Mesenchymal stem cell (in vitro differentiated cells and primary cell): ENCODE measurements at regions not wholly inside any gene's neighbourhood (a gene's known extent, or its start where the extent isn't known, plus 50 kb on each side); places are given as distances from the start of the nearest gene placed in this dataset.
A peak's percentile ranks its signal among the peaks of the same experiment; 100 is the strongest.

ENCODE experiments used
- DNase-seq: peaks from one replicate; pipeline ENCODE4 v3.0.0-alpha.2; 2013
- H2AFZ ChIP-seq: one replicate; pipeline ENCODE4 v1.6.1; 2013; ENCODE audit warnings: low read depth, mild to moderate bottlenecking, control low read depth, inconsistent platforms, low read length, moderate library complexity
- H2AK5ac ChIP-seq: 2 replicates; pipeline ENCODE4 v1.6.1; 2013; ENCODE audit warnings: low read length, moderate library complexity, mild to moderate bottlenecking, inconsistent platforms; ENCODE audit not compliant: severe bottlenecking
- H2BK120ac ChIP-seq: one replicate; pipeline ENCODE4 v1.6.1; 2013; ENCODE audit warnings: low read depth, mild to moderate bottlenecking, inconsistent platforms, low read length, moderate library complexity
- H2BK12ac ChIP-seq, 2 experiments: one replicate each; pipeline ENCODE4 v1.6.1; 2013; ENCODE audit warnings: inconsistent platforms in 2 of 2, low read length in 2 of 2, mild to moderate bottlenecking in 2 of 2, moderate library complexity in 2 of 2, control low read depth in 1 of 2
- H2BK15ac ChIP-seq: one replicate; pipeline ENCODE4 v1.6.1; 2013; ENCODE audit warnings: mild to moderate bottlenecking, low read depth, inconsistent platforms; ENCODE audit not compliant: poor library complexity, severe bottlenecking
- H2BK5ac ChIP-seq: 2 replicates; pipeline ENCODE4 v1.6.1; 2013; ENCODE audit warnings: low read depth, mild to moderate bottlenecking, low read length, control low read depth, inconsistent platforms; ENCODE audit not compliant: poor library complexity, severe bottlenecking
- H3K14ac ChIP-seq, 2 experiments: one replicate each; pipeline ENCODE4 v1.6.1; 2013; ENCODE audit warnings: inconsistent platforms in 2 of 2, low read length in 2 of 2, control low read depth in 1 of 2, mild to moderate bottlenecking in 1 of 2, moderate library complexity in 1 of 2
- H3K18ac ChIP-seq, 2 experiments: one replicate each; pipeline ENCODE4 v1.6.1; 2013; ENCODE audit warnings: inconsistent platforms in 2 of 2, low read length in 2 of 2, control low read depth in 1 of 2, low read depth in 1 of 2, mild to moderate bottlenecking in 1 of 2
- H3K23ac ChIP-seq, 2 experiments: one replicate each; pipeline ENCODE4 v1.6.1; 2013; ENCODE audit warnings: inconsistent platforms in 2 of 2, low read length in 2 of 2, mild to moderate bottlenecking in 2 of 2, moderate library complexity in 2 of 2, control low read depth in 1 of 2
- H3K27ac ChIP-seq: 2 replicates; pipeline ENCODE4 v1.5.1; 2013; ENCODE audit warnings: mild to moderate bottlenecking, moderate library complexity, low read length, control low read depth, inconsistent platforms; ENCODE audit not compliant: poor library complexity, severe bottlenecking
- H3K27me3 ChIP-seq, 2 experiments: 2 replicates each; pipeline versions ENCODE4 v1.6.1 to v1.7.0; 2013; ENCODE audit warnings: low read length in 2 of 2, mild to moderate bottlenecking in 2 of 2, moderate library complexity in 2 of 2, control low read depth in 1 of 2, inconsistent platforms in 1 of 2; ENCODE audit not compliant: control insufficient read depth in 1 of 2, insufficient read depth in 1 of 2
- H3K36me3 ChIP-seq, 2 experiments: 2 replicates each; pipeline versions ENCODE4 v1.6.1 to v1.7.0; 2013; ENCODE audit warnings: low read length in 2 of 2, control low read depth in 1 of 2, inconsistent platforms in 1 of 2, low read depth in 1 of 2, mild to moderate bottlenecking in 1 of 2; ENCODE audit not compliant: insufficient read depth in 2 of 2, control insufficient read depth in 1 of 2
- H3K4ac ChIP-seq, 2 experiments: one replicate each; pipeline ENCODE4 v1.6.1; 2013; ENCODE audit warnings: inconsistent platforms in 2 of 2, low read length in 2 of 2, mild to moderate bottlenecking in 2 of 2, moderate library complexity in 2 of 2, control low read depth in 1 of 2, low read depth in 1 of 2
- H3K4me1 ChIP-seq: 2 replicates; pipeline ENCODE4 v1.6.1; 2013; ENCODE audit warnings: low read depth, low read length, control low read depth; ENCODE audit not compliant: control insufficient read depth, insufficient read depth
- H3K4me2 ChIP-seq: 2 replicates; pipeline ENCODE4 v1.6.1; 2013; ENCODE audit warnings: low read length, mild to moderate bottlenecking, inconsistent platforms; ENCODE audit not compliant: poor library complexity, severe bottlenecking
- H3K4me3 ChIP-seq, 2 experiments: 2 replicates each; pipeline versions ENCODE4 v1.5.1 to v1.7.0; 2013; ENCODE audit warnings: low read length in 2 of 2, mild to moderate bottlenecking in 2 of 2, control low read depth in 1 of 2, low read depth in 1 of 2; ENCODE audit not compliant: insufficient read depth in 1 of 2
- H3K79me1 ChIP-seq: replicated peaks from 2 replicates; pipeline ENCODE4 v1.6.1; 2013; ENCODE audit warnings: mild to moderate bottlenecking, control low read depth, low read length, inconsistent platforms; ENCODE audit not compliant: poor library complexity, severe bottlenecking
- H3K9ac ChIP-seq: 2 replicates; pipeline ENCODE4 v1.7.0; 2013; ENCODE audit warnings: mild to moderate bottlenecking, low read length, moderate library complexity
- H3K9me3 ChIP-seq: 2 replicates; pipeline ENCODE4 v1.7.0; 2013; ENCODE audit warnings: mild to moderate bottlenecking, low read length; ENCODE audit not compliant: control insufficient read depth
- H4K8ac ChIP-seq: one replicate; pipeline ENCODE4 v1.6.1; 2013; ENCODE audit warnings: inconsistent platforms, mild to moderate bottlenecking, low read length, moderate library complexity
- H4K91ac ChIP-seq: one replicate; pipeline ENCODE4 v1.6.1; 2013; ENCODE audit warnings: mild to moderate bottlenecking, low read length, inconsistent platforms
- WGBS: methylation state at CpG from one replicate; pipeline ENCODE4 v1.1.7; 2013; ENCODE audit warnings: mixed read lengths; 5-methylcytosine and 5-hydroxymethylcytosine counted together

GRCh38 chr15:31570591-31570990 is 244.0 kb downstream of the KLF13 start:
- Histone ChIP-seq H4K8ac (no peak overlapping the region), H4K91ac (no peak overlapping the region), H3K4ac (no peak overlapping the region), H2BK12ac (no peak overlapping the region), H3K9ac (no peak overlapping the region), H3K4me3 (no peak overlapping the region), H3K23ac (no peak overlapping the region), H3K4me1 (no peaks in the 10 kb centered on the region), H2BK15ac (no peak overlapping the region), H3K18ac (no peak overlapping the region), H3K36me3 (no peaks in the 10 kb centered on the region), H2AK5ac (no peak overlapping the region), H3K27me3 (no peaks in the 10 kb centered on the region), H2BK5ac (no peak overlapping the region), H3K27ac (no peak overlapping the region), H3K79me1 (no peaks in the 10 kb centered on the region), H3K4me2 (no peak overlapping the region), H2AFZ (no peak overlapping the region), H3K14ac (no peak overlapping the region), H3K9me3 (no peaks in the 10 kb centered on the region), H2BK120ac (no peak overlapping the region)
- no peak for DNase-seq
- 76% methylated on average over 9 of the region's 11 CpGs for whole genome bisulfite sequencing

- Histone ChIP-seq H2AFZ (no peak overlapping the region), H2BK120ac (no peak overlapping the region), H3K4me3 (no peak overlapping the region), H3K23ac (no peak overlapping the region), H2AK5ac (no peak overlapping the region), H2BK5ac (no peak overlapping the region), H3K14ac (no peak overlapping the region), H4K91ac (no peak overlapping the region), H2BK12ac (no peak overlapping the region), H3K4me2 (no peak overlapping the region), H3K18ac (no peak overlapping the region), H3K9ac (no peak overlapping the region), H3K4ac (no peak overlapping the region), H3K79me1 (no peaks in the 10 kb centered on the region), H3K27ac (no peak overlapping the region), H3K9me3 (no peaks in the 10 kb centered on the region), H4K8ac (no peak overlapping the region), H3K27me3 (no peaks in the 10 kb centered on the region), H3K36me3 (no peaks in the 10 kb centered on the region), H2BK15ac (no peak overlapping the region), H3K4me1 (no peaks in the 10 kb centered on the region)
- WGBS, result 70% methylated on average over 3 of the region's 3 CpGs
- DNase-seq, result no peak
Measured at GRCh38 chr15:31571676-31572075, 245.0 kb downstream of the KLF13 start.

- H3K4me3 ChIP-seq, result no peak overlapping the region
- WGBS, result no CpG with 5 or more reads among the region's 3 CpGs
- H3K9me3 ChIP-seq, result no peaks in the 10 kb centered on the region
- no peaks in the 10 kb centered on the region for H3K36me3 ChIP-seq
- H3K27me3 ChIP-seq, result no peaks in the 10 kb centered on the region
- DNase-seq, result no peak
- no peak overlapping the region for H3K14ac ChIP-seq
- H3K4ac ChIP-seq, result no peak overlapping the region
- H3K4me2 ChIP-seq, result no peak overlapping the region
- no peak overlapping the region for H2BK5ac ChIP-seq
- H3K9ac ChIP-seq, result no peak overlapping the region
- no peak overlapping the region for H2BK15ac ChIP-seq
- no peak overlapping the region for H4K91ac ChIP-seq
- H2AK5ac ChIP-seq, result no peak overlapping the region
- H3K79me1 ChIP-seq, result no peaks in the 10 kb centered on the region
- H2AFZ ChIP-seq, result no peak overlapping the region
- no peak overlapping the region for H3K27ac ChIP-seq
- no peak overlapping the region for H2BK12ac ChIP-seq
- no peak overlapping the region for H4K8ac ChIP-seq
- H2BK120ac ChIP-seq, result no peak overlapping the region
- no peak overlapping the region for H3K23ac ChIP-seq
- no peak overlapping the region for H3K18ac ChIP-seq
- H3K4me1 ChIP-seq, result no peaks in the 10 kb centered on the region
Measured at GRCh38 chr15:31573759-31574158, 247.1 kb downstream of the KLF13 start.

GRCh38 chr15:31574766-31575165 is 248.1 kb downstream of the KLF13 start:
- Histone ChIP-seq H3K36me3 (no peaks in the 10 kb centered on the region), H3K4ac (no peak overlapping the region), H4K91ac (no peak overlapping the region), H3K9me3 (no peaks in the 10 kb centered on the region), H3K4me1 (no peaks in the 10 kb centered on the region), H2AFZ (no peak overlapping the region), H2AK5ac (no peak overlapping the region), H3K27ac (no peak overlapping the region), H2BK120ac (no peak overlapping the region), H3K23ac (no peak overlapping the region), H4K8ac (no peak overlapping the region), H3K14ac (no peak overlapping the region), H3K79me1 (no peaks in the 10 kb centered on the region), H3K18ac (no peak overlapping the region), H2BK12ac (no peak overlapping the region), H3K4me3 (no peak overlapping the region), H2BK15ac (no peak overlapping the region), H3K4me2 (no peak overlapping the region), H3K9ac (peak overlapping the region; percentile 57), H2BK5ac (no peak overlapping the region), H3K27me3 (no peaks in the 10 kb centered on the region)
- WGBS, result no CpG with 5 or more reads among the region's 1 CpG
- no peak for DNase-seq
